ENCODE measurements at regions not wholly inside any gene's neighbourhood (a gene's known extent, or its start where the extent isn't known, plus 50 kb on each side); places are given as distances from the start of the nearest gene placed in this dataset.

DNA sequence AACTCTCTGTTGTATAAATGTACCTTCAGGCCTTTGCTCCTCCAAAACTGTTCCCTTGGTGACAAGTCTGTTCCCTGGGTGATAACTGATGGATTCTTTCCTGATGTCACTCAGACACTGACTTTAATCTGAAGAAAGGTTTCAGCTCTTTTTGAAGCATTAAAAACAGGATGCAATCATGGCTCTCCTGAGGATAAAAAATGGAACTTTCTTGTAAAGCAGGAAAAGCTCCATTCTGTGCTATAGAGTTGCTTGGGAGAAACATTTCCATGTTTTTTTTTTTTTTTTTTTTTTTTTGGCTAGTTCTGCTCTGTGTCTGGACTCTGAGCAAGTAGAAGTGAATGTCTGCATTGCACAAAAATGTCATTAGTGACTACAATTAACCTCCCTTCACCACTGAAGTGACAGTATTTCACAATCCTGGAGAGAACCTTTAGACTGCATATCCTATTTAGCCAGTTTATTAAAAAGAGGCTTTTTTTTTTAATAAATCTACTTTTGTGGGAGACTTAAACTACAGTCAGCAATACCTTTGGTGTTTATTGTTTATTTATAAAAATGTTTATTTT lies 101.7 kb upstream of the PRMT6 start:
- in situ Hi-C loops (cut with MboI; ENCODE audit: low pct_unique_long_range_greater_than_20kb, low sequenced_read_pairs, unreplicated experiment), result no loop called here
- TF ChIP-seq, protein P1, sequence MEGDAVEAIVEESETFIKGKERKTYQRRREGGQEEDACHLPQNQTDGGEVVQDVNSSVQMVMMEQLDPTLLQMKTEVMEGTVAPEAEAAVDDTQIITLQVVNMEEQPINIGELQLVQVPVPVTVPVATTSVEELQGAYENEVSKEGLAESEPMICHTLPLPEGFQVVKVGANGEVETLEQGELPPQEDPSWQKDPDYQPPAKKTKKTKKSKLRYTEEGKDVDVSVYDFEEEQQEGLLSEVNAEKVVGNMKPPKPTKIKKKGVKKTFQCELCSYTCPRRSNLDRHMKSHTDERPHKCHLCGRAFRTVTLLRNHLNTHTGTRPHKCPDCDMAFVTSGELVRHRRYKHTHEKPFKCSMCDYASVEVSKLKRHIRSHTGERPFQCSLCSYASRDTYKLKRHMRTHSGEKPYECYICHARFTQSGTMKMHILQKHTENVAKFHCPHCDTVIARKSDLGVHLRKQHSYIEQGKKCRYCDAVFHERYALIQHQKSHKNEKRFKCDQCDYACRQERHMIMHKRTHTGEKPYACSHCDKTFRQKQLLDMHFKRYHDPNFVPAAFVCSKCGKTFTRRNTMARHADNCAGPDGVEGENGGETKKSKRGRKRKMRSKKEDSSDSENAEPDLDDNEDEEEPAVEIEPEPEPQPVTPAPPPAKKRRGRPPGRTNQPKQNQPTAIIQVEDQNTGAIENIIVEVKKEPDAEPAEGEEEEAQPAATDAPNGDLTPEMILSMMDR (IDR thresholded peaks at IDR 0.05; ENCODE audit: extremely low read depth, insufficient read depth, missing control alignments), result no peak
- DNase-seq (ENCODE audit: low spot score), result no peak

DNA sequence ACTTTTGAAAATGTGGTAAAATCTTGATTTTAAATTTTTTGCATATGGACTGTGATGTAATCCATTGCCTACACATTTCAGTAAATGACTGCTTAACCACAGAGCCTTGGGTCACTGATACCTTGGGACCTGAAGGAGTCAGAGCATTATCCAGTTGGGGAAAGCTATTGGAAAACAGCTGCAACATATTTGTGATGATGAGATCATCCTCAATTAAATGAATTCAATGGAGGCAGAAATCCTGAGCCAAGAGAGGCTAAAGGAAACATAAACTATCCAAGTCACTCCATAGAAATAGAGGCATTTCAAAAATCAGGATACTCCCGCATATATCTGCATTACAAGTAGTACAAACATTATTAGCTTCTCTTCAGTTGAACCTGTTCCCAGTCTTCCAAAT lies 99.8 kb upstream of the PRMT6 start:
- no peak for DNase-seq (ENCODE audit: low spot score)
- in situ Hi-C loops (cut with MboI; ENCODE audit: low pct_unique_long_range_greater_than_20kb, low sequenced_read_pairs, unreplicated experiment), result no loop called here
- TF ChIP-seq, protein P1 (IDR thresholded peaks at IDR 0.05; ENCODE audit: extremely low read depth, insufficient read depth, missing control alignments), result no peak

DNA sequence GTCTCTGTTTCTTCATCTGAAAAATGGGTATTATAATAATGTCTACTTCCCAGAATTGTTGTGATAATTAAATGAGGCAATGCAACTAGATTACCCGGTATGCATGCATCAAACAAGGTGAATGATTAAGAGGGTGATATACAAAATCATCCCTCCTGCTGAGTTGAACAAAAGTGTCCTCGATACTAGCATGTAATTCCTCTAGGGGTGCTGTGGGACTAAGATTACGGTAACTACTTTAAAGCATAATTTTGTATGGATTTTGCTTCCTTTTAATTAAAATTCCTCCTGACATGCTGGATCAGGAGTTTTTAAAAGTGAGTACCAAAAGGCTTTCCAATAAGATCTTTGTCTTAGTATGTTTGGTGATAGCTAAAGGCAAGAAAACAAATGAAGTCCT lies 98.7 kb upstream of the PRMT6 start:
- DNase-seq (ENCODE audit: low spot score), result no peak
- TF ChIP-seq, protein P1 (IDR thresholded peaks at IDR 0.05; ENCODE audit: extremely low read depth, insufficient read depth, missing control alignments), result no peak
- in situ Hi-C loops (cut with MboI; ENCODE audit: low pct_unique_long_range_greater_than_20kb, low sequenced_read_pairs, unreplicated experiment), result no loop called here

GRCh38 chr1:106960412-106960811 lies 96.1 kb upstream of the PRMT6 start:
- in situ Hi-C loops (cut with MboI; ENCODE audit: low pct_unique_long_range_greater_than_20kb, low sequenced_read_pairs, unreplicated experiment), result no loop called here
- peak; percentile 3 for DNase-seq (ENCODE audit: low spot score)
- TF ChIP-seq, protein P1 (IDR thresholded peaks at IDR 0.05; ENCODE audit: extremely low read depth, insufficient read depth, missing control alignments), result no peak

- no peak for DNase-seq (ENCODE audit: low spot score)
- TF ChIP-seq, protein P1 (IDR thresholded peaks at IDR 0.05; ENCODE audit: extremely low read depth, insufficient read depth, missing control alignments), result no peak
- in situ Hi-C loops (cut with MboI; ENCODE audit: low pct_unique_long_range_greater_than_20kb, low sequenced_read_pairs, unreplicated experiment), result no loop called here
Measured at GRCh38 chr1:106961646-106962045, 94.8 kb upstream of the PRMT6 start.

GRCh38 chr1:106962591-106962990 lies 93.9 kb upstream of the PRMT6 start:
- in situ Hi-C loops (cut with MboI; ENCODE audit: low pct_unique_long_range_greater_than_20kb, low sequenced_read_pairs, unreplicated experiment), result no loop called here
- TF ChIP-seq, protein P1 (IDR thresholded peaks at IDR 0.05; ENCODE audit: extremely low read depth, insufficient read depth, missing control alignments), result no peak
- DNase-seq (ENCODE audit: low spot score), result no peak

DNA sequence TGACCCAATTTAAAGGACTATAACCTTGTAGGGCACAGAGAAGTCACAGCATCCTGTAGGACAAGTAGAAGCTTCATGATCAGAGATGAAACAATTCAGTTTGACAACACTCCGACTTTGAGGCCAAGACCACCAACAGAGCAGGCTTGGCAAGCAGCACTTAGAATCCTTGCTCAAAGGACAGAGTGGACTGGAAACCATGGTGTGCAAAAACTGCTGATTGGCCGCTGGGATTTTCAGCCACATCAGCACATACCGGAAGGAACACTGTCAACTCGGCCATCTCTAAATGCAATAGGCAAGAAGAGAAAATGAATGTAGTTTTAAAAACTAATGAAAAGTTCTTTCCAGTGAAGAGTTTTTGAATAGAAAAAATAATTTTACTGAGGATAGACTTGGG lies 92.0 kb upstream of the PRMT6 start:
- DNase-seq (ENCODE audit: low spot score), result no peak
- TF ChIP-seq, protein P1 (IDR thresholded peaks at IDR 0.05; ENCODE audit: extremely low read depth, insufficient read depth, missing control alignments), result no peak
- in situ Hi-C loops (cut with MboI; ENCODE audit: low pct_unique_long_range_greater_than_20kb, low sequenced_read_pairs, unreplicated experiment), result no loop called here

All from GM13977 (cell line).